Effector memory CD4-positive, alpha-beta T cell (primary cell): ENCODE measurements at regions not wholly inside any gene's neighbourhood (a gene's known extent, or its start where the extent isn't known, plus 50 kb on each side); places are given as distances from the start of the nearest gene placed in this dataset.
"Not testable (repeated sequence)": the region's sequence is repeated elsewhere in the genome, so short reads cannot be mapped to it uniquely, and the experiment has no call there.

Source experiments
- DNase-seq, 3 donors: peaks; one replicate each; pipeline ENCODE4 v3.0.0-alpha.2; 2020
- H3K27ac ChIP-seq: 2 replicates; pipeline ENCODE4 v1.7.0; 2013; ENCODE audit warnings: mild to moderate bottlenecking, low read length, moderate library complexity; ENCODE audit not compliant: insufficient read depth, poor library complexity, severe bottlenecking
- H3K27me3 ChIP-seq: replicated peaks from 2 replicates; pipeline ENCODE4 v1.7.0; 2013; ENCODE audit warnings: mild to moderate bottlenecking, low read length; ENCODE audit not compliant: insufficient read depth, control insufficient read depth, poor library complexity, severe bottlenecking
- H3K36me3 ChIP-seq: 2 replicates; pipeline ENCODE4 v1.7.0; 2013; ENCODE audit warnings: mild to moderate bottlenecking, low read length, moderate library complexity; ENCODE audit not compliant: control insufficient read depth, insufficient read depth
- H3K4me1 ChIP-seq: 2 replicates; pipeline ENCODE4 v1.7.0; 2013; ENCODE audit warnings: low read length, mild to moderate bottlenecking; ENCODE audit not compliant: control insufficient read depth, insufficient read depth, poor library complexity, severe bottlenecking
- H3K4me3 ChIP-seq: 2 replicates; pipeline ENCODE4 v1.7.0; 2013; ENCODE audit warnings: low read length, low read depth, mild to moderate bottlenecking; ENCODE audit not compliant: insufficient read depth, poor library complexity, severe bottlenecking
- H3K9me3 ChIP-seq: 2 replicates; pipeline ENCODE4 v1.7.0; 2013; ENCODE audit warnings: mild to moderate bottlenecking, low read length, moderate library complexity; ENCODE audit not compliant: control insufficient read depth

DNA sequence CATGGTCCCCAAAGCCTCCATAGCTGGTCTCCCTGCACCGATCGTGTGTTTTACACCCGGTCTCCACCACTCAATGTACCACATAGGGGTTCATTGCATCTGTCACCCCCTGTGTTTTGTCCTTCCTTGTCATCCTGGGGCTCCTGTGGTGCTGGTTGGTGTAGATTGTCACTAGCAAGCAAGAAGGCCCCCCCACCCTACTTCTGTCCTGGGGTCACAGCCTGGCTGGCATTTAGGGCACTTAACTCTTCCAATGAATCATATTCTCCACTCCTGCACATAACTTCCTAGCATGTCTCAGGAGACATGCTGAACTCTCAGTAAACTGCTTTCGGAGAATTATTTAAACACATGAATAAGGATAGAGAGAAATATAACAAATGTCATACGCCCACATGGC is 161.4 kb downstream of the BCL2L11 start:
- not testable (repeated sequence) for DNase-seq, H3K9me3 ChIP-seq, H3K4me3 ChIP-seq, H3K27ac ChIP-seq, H3K4me1 ChIP-seq, H3K27me3 ChIP-seq, H3K36me3 ChIP-seq

- not testable (repeated sequence) for H3K4me3 ChIP-seq, H3K9me3 ChIP-seq, H3K36me3 ChIP-seq, DNase-seq, H3K27me3 ChIP-seq, H3K4me1 ChIP-seq, H3K27ac ChIP-seq
Observed at GRCh38 chr2:111287646-111288568, 167.2 kb downstream of the BCL2L11 start.

DNA sequence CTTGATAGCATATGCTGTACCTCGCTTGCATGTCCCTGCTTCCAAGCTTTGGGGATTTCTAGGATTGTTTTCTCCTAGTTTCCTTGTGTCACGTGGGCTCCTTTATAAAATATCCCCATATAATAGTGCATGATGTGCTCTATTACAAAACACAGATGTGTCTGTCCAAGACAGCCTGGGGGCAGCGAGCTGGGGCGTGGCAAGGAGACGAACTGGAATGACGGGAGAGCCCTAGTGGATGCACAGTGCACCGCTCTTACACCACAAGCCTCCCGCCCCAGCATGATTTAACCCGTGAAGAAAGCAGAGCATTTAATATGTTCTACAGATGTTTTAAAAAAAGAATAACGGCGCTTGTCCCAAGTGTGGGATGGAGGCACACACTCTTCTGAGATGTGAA is 169.7 kb downstream of the BCL2L11 start:
- H3K9me3 ChIP-seq, H3K27ac ChIP-seq, H3K4me1 ChIP-seq, H3K36me3 ChIP-seq, H3K4me3 ChIP-seq, DNase-seq, H3K27me3 ChIP-seq: not testable (repeated sequence)

DNA sequence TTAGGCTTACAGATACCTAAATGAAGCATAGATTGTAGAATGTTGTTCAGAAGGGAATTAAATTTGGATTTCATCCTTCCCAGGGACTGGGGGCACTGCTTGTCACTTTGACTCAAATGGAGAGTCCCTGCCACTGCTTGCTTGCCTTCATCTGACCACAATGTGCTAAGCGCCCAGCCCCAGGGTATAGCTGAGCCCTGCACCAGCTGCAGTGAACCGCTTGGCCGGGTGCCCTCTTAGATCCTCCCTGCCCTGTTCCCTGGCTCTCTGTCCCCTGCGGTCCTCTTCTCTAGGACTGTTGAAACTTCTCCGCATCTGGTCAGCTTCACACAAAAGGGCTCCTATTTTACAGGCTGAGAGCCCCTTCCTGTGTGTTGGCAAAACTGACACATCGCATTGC is 170.9 kb downstream of the BCL2L11 start:
- H3K36me3 ChIP-seq, DNase-seq, H3K4me1 ChIP-seq, H3K27ac ChIP-seq, H3K9me3 ChIP-seq, H3K27me3 ChIP-seq, H3K4me3 ChIP-seq: not testable (repeated sequence)

- not testable (repeated sequence) for H3K27me3 ChIP-seq, H3K27ac ChIP-seq, DNase-seq, H3K4me1 ChIP-seq, H3K9me3 ChIP-seq, H3K36me3 ChIP-seq, H3K4me3 ChIP-seq
Observed at GRCh38 chr2:111292232-111292968, 171.7 kb downstream of the BCL2L11 start.

DNA sequence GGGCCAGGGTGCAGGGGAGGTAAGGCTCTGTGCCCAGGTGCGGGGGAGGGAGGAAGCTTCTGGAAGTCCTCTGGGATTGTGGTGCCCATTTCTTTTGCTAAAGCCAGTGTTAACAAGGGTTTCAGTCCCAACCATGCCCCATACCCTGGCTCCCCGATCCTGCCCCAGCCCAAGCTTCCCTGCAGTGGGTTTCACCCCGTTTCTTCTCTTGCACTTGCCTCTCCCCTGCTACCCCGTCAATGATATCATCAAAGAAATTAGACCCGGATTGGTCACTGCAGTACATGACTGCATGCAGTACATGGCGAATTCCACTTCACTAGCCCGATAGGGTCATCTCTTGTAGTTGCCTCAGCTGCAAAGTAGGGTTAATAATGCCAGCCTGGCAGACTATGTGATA is 174.0 kb downstream of the BCL2L11 start:
- not testable (repeated sequence) for DNase-seq, H3K4me3 ChIP-seq, H3K27ac ChIP-seq

DNA sequence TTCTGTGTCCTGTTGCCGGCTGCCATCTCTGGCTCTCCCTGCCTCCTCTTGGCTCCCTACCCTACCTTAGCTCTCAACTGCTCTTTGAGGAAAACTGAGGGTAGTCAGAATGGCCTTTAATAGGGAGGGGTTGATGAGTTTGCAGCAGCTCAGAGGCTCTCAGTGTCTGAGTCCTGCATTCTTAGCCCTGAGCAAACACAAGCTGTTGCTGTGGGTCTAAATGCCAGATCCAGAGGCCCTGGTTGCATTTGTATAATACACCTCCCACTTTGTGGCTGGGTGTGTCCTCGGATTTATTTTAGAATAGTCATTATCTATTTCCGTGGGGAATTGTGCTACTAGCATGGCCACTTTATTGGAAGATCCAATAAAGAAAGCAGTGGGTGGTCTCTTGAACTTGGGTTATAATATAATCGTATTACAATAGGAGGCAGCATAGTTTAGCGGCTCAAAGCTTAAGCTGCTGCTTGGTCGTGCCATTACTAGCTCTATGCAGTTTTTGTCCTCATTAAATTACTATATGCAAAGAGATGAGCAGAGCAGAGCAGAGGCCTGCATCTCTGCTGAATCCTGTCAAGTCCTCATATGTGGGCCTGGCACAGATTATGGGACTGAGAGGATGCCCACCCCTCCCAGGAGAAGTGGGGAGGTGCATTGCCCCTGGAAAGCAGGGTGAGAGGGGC is 175.5 kb downstream of the BCL2L11 start:
- H3K4me3 ChIP-seq, H3K27ac ChIP-seq, H3K4me1 ChIP-seq, H3K27me3 ChIP-seq, DNase-seq, H3K9me3 ChIP-seq, H3K36me3 ChIP-seq: not testable (repeated sequence)

More for the DNA sequence above, 174.0 kb downstream of the BCL2L11 start:
- not testable (repeated sequence) for H3K36me3 ChIP-seq, H3K9me3 ChIP-seq, H3K27me3 ChIP-seq, H3K4me1 ChIP-seq

- not testable (repeated sequence) for H3K27ac ChIP-seq, H3K27me3 ChIP-seq, H3K9me3 ChIP-seq, H3K36me3 ChIP-seq, H3K4me1 ChIP-seq, DNase-seq, H3K4me3 ChIP-seq
Observed at GRCh38 chr2:111297128-111297527, 176.4 kb downstream of the BCL2L11 start.

GRCh38 chr2:111298927-111299326 is 178.2 kb downstream of the BCL2L11 start:
- H3K4me1 ChIP-seq, H3K9me3 ChIP-seq, DNase-seq, H3K27me3 ChIP-seq, H3K36me3 ChIP-seq, H3K27ac ChIP-seq, H3K4me3 ChIP-seq: not testable (repeated sequence)

DNA sequence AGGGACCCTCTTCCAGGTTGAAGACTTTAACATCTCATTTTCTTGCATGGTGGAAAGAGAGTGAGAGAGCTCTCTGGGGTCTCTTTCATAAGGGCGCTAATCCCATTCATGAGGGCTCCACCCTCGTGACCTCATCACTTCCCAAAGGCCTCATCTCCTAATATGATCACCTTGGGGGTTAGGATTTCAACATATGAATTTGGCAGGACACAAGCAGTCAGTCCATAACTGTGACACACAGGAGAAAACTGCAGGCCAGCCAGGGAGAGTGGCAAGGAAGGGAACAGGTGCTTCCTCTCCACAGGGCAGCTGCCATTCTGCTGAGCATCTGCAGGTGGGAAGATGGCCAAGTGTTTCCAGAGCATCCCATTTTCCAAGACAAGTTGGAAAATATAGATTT is 178.9 kb downstream of the BCL2L11 start:
- H3K27ac ChIP-seq, DNase-seq, H3K4me1 ChIP-seq, H3K9me3 ChIP-seq, H3K36me3 ChIP-seq, H3K4me3 ChIP-seq, H3K27me3 ChIP-seq: not testable (repeated sequence)
